GM19463 (cell line): ENCODE measurements at regions not wholly inside any gene's neighbourhood (a gene's known extent, or its start where the extent isn't known, plus 50 kb on each side); places are given as distances from the start of the nearest gene placed in this dataset.
"Not testable (repeated sequence)": the region's sequence is repeated elsewhere in the genome, so short reads cannot be mapped to it uniquely, and the experiment has no call there.

Experiments
- ATAC-seq: cut with Tn5 transposase; IDR thresholded peaks from one replicate; pipeline ENCODE4 v1.9.1; 2021; ENCODE audit warnings: mild to moderate bottlenecking, moderate library complexity; ENCODE audit not compliant: unreplicated experiment

DNA sequence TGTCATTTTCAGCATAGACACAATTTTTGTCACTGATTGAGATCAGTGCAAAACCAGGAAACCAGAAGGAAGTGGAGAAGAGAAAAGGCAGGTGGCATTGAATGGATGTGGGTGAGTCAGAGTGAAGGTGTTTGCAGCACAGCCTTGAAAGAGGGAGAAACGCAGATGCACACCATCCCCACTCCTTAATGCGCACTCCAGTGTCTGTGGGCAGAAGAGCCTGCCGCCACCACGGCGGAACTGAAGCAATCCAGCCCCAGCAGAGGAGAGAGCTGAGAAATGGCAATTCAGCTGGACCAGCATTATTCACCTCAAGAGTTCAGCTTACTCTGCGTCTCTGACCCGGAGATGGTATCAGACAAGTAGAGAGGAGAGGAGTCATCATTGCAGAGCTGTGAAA is 393.1 kb upstream of the FRG1 start:
- no peak for ATAC-seq

- ATAC-seq = no peak
Observed at GRCh38 chr4:189548484-189549125, 392.1 kb upstream of the FRG1 start.

DNA sequence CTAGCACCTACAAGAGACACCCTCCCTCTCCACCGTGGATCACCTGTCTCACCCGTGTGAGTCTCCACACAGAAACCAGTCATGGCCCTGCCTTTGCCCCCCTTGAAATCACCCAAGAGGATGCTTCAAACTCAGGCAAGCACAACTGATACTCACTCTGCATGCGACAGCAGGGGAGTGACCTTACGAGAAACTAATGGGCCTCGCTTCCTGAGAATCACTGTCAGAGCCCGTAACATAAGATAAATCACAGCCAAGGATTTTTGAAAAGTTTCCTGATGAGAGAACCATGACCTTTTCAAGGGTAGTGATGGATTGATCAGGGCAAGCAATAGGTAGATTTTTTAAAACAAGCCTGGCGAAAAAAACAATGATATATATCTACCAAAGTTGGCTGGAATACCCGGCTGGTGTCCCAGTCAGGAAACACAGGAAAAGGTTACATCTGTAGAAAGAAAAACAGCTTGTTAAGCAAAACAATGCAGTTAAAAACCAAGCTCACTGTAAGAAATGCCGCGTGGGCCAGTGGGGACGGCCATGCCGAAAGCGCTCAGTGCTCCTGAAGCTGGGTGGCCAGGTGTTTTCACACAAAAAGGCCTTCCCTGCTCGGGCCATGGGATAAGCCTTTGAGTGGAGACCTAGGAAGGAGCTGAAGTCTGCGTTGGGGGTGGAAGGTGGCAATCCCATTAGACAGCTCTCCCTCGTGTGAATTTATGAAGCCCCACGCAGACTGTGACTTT is 388.6 kb upstream of the FRG1 start:
- ATAC-seq = not testable (repeated sequence)

- ATAC-seq = not testable (repeated sequence)
Observed at GRCh38 chr4:189560605-189561004, 380.1 kb upstream of the FRG1 start.

DNA sequence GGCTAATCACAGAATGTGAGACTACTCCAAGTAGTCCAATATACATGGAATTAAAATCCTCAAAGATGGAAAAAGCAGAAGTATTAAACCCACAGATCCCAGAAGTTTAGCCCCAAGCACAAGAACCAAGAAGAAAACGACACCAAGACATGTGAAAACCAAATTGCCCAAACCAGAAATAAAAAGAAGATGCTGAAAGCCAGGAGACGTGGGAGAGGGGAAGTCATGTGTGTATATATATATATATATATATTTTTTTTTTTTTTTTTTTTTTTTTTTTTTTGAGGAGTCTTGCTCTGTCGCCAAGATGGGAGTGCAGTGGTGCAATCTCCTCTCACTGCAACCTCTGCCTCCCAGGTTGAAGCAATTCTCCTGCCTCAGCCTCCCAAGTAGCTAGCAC is 376.9 kb upstream of the FRG1 start:
- not testable (repeated sequence) for ATAC-seq

GRCh38 chr4:189566271-189566670 is 374.4 kb upstream of the FRG1 start:
- ATAC-seq = not testable (repeated sequence)

GRCh38 chr4:189566900-189567299 is 373.8 kb upstream of the FRG1 start:
- ATAC-seq = not testable (repeated sequence)

DNA sequence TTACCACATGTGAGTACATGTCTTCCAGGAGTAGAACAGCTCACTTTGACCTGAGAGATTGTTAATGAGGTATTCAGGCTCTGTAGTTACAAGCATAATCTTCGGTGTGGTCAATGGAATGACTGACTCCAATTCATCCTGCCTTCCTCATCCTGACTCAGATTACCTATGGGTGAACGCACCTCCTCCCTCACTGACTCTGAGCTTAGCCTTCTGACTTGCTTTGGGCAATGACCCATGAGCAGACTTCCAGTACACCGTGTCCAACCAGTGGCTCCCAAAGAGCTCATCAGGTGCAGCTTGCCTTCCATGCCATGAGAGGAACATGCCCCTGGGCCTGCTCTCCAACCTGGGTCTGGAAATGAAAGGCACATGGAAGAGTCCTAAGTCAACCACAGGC is 361.0 kb upstream of the FRG1 start:
- not testable (repeated sequence) for ATAC-seq

DNA sequence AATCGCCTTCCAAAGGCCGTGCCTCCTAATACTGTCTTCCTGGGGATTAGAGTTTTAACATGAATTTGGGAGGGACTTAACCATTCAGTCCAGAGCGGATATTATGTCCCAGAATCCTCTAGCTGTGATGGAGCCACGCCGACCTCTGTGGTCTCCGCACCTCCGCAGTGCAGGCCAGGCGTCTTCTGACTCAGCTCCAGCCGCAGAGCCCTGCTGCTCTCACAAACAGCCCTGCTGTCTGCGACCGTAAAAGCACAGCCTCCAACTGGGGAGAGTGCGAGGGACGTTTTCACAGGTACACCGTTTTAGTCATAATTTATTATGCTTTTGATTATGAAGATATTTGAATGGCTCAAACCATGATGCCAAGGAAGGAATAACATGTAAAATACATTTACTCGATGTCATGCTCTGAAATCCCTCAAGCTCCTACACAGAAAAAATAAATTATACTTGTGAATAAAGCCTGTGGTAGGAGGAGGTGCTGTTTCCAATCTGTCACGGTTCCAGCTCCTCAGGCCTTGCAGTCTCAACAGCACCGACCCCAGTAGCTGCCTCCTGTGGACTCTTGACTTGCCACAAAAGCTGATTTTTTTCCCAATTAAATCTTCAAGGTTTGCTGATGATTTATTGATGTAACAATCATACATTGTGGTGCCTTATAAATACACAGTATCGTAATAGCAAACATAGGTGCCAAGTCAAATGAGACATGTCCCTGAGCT is 353.6 kb upstream of the FRG1 start:
- ATAC-seq = not testable (repeated sequence)

- not testable (repeated sequence) for ATAC-seq
Observed at GRCh38 chr4:189589201-189589600, 351.5 kb upstream of the FRG1 start.

GRCh38 chr4:189592890-189593289 is 347.8 kb upstream of the FRG1 start:
- ATAC-seq = no peak

- no peak for ATAC-seq
Observed at GRCh38 chr4:189597341-189597740, 343.3 kb upstream of the FRG1 start.

DNA sequence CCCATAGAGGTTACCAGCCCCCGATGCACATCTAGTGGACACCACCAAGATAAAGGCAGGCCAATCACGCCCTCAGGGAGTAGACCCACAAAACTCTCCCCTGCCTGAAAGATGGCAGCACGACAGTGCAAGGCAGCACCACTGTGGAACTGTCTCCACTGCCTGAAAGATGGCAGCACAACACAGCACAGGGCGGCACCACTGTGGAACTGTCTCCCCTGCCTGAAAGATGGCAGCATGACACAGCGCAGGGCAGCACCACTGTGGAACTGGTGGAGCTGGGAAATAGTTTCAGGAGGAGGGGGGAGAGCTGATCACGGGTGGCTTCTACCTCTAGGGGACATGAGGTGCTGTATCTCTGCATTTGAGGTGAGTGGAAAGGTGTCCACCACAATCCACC is 340.4 kb upstream of the FRG1 start:
- no peak for ATAC-seq

GRCh38 chr4:189600718-189601435 is 339.8 kb upstream of the FRG1 start:
- no peak for ATAC-seq

DNA sequence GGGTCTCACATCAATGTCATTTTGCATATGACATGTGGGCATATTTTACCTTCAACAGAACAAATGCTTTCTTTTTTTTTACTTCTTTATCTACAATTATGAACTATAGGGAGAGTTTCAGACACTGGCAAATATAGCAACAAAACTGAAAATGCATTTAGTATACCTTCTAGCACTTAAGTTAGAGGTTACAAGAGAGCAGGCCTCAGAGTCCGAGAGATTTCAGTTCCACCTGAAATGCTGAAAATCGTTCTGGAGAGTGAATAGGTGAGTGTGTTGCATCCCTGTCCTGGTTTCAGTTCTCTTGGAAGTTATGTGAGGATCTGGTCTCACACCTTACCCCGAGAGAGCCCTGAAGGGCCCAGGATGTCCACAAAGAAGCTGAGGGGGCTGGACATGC is 337.8 kb upstream of the FRG1 start:
- not testable (repeated sequence) for ATAC-seq

DNA sequence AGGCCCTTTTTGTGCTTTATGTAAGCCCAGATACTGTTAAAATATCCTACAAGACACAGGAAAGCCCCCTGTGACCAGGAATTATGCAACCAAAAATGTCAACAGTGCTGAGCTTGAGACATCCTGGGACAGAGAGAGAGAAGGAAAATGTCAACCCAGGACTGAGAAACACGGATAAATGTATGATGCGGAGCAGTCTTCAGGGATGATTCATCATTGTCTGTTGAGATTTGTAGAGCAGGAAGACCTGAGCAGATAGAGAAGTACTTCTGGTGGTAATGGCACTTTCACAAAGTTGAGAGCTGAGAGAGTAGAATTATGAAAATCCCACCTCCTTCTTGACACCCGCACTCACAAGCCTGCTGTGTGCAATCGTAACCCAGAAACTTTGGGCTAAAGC is 330.1 kb upstream of the FRG1 start:
- ATAC-seq = not testable (repeated sequence)

GRCh38 chr4:189613207-189613606 is 327.5 kb upstream of the FRG1 start:
- no peak for ATAC-seq

- ATAC-seq = no peak
Observed at GRCh38 chr4:189615217-189615663, 325.4 kb upstream of the FRG1 start.

GRCh38 chr4:189617741-189618140 is 322.9 kb upstream of the FRG1 start:
- not testable (repeated sequence) for ATAC-seq

- ATAC-seq = not testable (repeated sequence)
Observed at GRCh38 chr4:189619441-189620250, 321.0 kb upstream of the FRG1 start.
